PC-9 (cell line): ENCODE measurements at regions not wholly inside any gene's neighbourhood (a gene's known extent, or its start where the extent isn't known, plus 50 kb on each side); places are given as distances from the start of the nearest gene placed in this dataset.

Source experiments
- BruUV-seq: library from RNA; stranded (reverse); fragments of 400-500 nt; replicated peaks from 2 replicates; lab custom pipeline; 2021; lab: Mats Ljungman, UMichigan
- CTCF ChIA-PET: fragments of 300-600 bp; sonication (Branson Sonifier 250); formaldehyde crosslinking; loops from one replicate; lab custom pipeline; 2022; ENCODE audit warnings: antibody characterized with exemption; lab: Charles Lee
- POLR2A ChIA-PET: fragments of 300-600 bp; sonication (Branson Sonifier 250); formaldehyde crosslinking; loops from one replicate; lab custom pipeline; 2022; ENCODE audit warnings: antibody characterized with exemption; ENCODE audit not compliant: unreplicated experiment; lab: Charles Lee
- DNase-seq, 2 experiments: peaks; one replicate each; pipeline versions ENCODE4 v3.0.0 to v3.0.0-alpha.2; 2015 to 2022; ENCODE audit warnings: mixed read lengths in 1 of 2
- H2AFZ ChIP-seq: fragments of 200-600 bp; sonication (generic); 2 replicates; pipeline ENCODE4 v1.8.1; 2017; ENCODE audit warnings: antibody characterized with exemption
- H3F3A ChIP-seq: fragments of 200-600 bp; sonication (generic); 2 replicates; pipeline ENCODE4 v1.8.1; 2017; ENCODE audit warnings: antibody characterized with exemption, mild to moderate bottlenecking, low read depth; ENCODE audit not compliant: insufficient read depth
- H3K27ac ChIP-seq: fragments of 200-600 bp; sonication (generic); 2 replicates; pipeline ENCODE4 v1.6.1; 2016; ENCODE audit warnings: mixed run types
- H3K27me3 ChIP-seq: fragments of 200-600 bp; sonication (generic); 2 replicates; pipeline ENCODE4 v1.6.1; 2016; ENCODE audit warnings: low read depth, mixed run types; ENCODE audit not compliant: insufficient read depth
- H3K36me3 ChIP-seq: fragments of 200-600 bp; sonication (generic); 2 replicates; pipeline ENCODE4 v1.6.1; 2016; ENCODE audit warnings: low read depth, mixed run types
- H3K4me1 ChIP-seq: fragments of 200-600 bp; sonication (generic); replicated peaks from 2 replicates; pipeline ENCODE4 v1.6.1; 2016; ENCODE audit warnings: mixed run types; ENCODE audit not compliant: insufficient read depth
- H3K4me2 ChIP-seq: fragments of 200-600 bp; sonication (generic); 2 replicates; pipeline ENCODE4 v1.6.1; 2017; ENCODE audit warnings: mixed run types
- H3K4me3 ChIP-seq: fragments of 200-600 bp; sonication (generic); 2 replicates; pipeline ENCODE4 v1.6.1; 2016; ENCODE audit warnings: mixed run types
- H3K79me2 ChIP-seq: fragments of 200-600 bp; sonication (generic); 2 replicates; pipeline ENCODE4 v1.6.1; 2017; ENCODE audit warnings: low read depth, mixed run types
- H3K9me2 ChIP-seq: fragments of 200-600 bp; sonication (generic); 2 replicates; pipeline ENCODE4 v1.8.1; 2017; ENCODE audit warnings: mild to moderate bottlenecking; ENCODE audit not compliant: insufficient read depth
- H3K9me3 ChIP-seq: fragments of 200-600 bp; sonication (generic); 2 replicates; pipeline ENCODE4 v1.8.1; 2016; ENCODE audit warnings: low read depth; ENCODE audit not compliant: insufficient read depth
- H4K20me1 ChIP-seq: fragments of 200-600 bp; sonication (generic); 2 replicates; pipeline ENCODE4 v1.8.1; 2017; ENCODE audit not compliant: insufficient read depth
- EZH2 ChIP-seq: fragments of 200-600 bp; sonication (generic); IDR thresholded peaks from 2 replicates; pipeline ENCODE4 v1.8.0; 2017; ENCODE audit warnings: antibody characterized with exemption, low read depth
- intact Hi-C: fragments of 100-400 bp; cut with micrococcal nuclease; formaldehyde crosslinking; loops from one replicate; pipeline ENCODE4 v1.10.0; 2022; ENCODE audit not compliant: unreplicated experiment
- TF ChIP-seq, protein P1 (sequence below): fragments of 200-600 bp; sonication (generic); conservative IDR thresholded peaks from 2 replicates; pipeline ENCODE4 v1.6.1; 2017; ENCODE audit warnings: mixed run types, antibody characterized with exemption, mild to moderate bottlenecking, moderate library complexity

DNA sequence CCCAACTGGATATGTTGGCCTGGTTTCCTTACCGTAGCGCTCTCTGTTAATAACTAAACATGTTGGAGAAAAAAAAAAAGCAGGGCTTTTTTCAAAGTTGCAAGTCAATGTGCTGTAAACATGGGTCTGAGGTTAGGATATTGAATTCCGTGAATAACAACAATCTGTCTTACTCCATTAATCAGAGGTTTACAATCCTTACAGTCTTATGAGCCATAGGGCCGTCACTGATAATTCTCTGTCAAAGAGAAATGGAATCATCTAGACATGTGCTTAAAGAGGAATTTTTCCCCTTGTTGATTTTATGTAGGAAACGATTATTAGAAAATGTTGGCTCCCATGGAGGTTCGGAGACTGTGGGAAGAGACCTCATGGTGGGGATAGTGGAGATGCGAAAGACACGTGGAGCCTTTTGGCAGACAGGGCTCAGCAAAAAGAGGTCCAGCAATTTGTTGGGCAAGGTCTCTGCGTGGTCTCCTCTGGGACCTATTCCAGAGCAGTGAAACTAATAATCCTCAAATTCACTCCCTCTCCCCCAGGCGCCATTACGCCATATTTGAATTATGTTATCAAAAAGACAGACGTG, 83.5 kb upstream of the CLDN14 start:
- Histone ChIP-seq H3K27ac (no peak overlapping the region), H3K36me3 (no peaks in the 10 kb centered on the region), H3K9me3 (no peaks in the 10 kb centered on the region), H3K4me3 (no peak overlapping the region), H3K79me2 (no peaks in the 10 kb centered on the region), H3K4me1 (no peaks in the 10 kb centered on the region), H3K27me3 (no peaks in the 10 kb centered on the region), H3K4me2 (no peak overlapping the region), H3K9me2 (no peaks in the 10 kb centered on the region), H4K20me1 (no peaks in the 10 kb centered on the region), H3F3A (no peaks in the 10 kb centered on the region), H2AFZ (no peak overlapping the region)
- DNase-seq: no peak
- no TSS peak for BruUV-seq
- POLR2A ChIA-PET: no interaction called here
- CTCF ChIA-PET: no interaction called here
- intact Hi-C loops: no loop called here
- TF ChIP-seq, protein P1, sequence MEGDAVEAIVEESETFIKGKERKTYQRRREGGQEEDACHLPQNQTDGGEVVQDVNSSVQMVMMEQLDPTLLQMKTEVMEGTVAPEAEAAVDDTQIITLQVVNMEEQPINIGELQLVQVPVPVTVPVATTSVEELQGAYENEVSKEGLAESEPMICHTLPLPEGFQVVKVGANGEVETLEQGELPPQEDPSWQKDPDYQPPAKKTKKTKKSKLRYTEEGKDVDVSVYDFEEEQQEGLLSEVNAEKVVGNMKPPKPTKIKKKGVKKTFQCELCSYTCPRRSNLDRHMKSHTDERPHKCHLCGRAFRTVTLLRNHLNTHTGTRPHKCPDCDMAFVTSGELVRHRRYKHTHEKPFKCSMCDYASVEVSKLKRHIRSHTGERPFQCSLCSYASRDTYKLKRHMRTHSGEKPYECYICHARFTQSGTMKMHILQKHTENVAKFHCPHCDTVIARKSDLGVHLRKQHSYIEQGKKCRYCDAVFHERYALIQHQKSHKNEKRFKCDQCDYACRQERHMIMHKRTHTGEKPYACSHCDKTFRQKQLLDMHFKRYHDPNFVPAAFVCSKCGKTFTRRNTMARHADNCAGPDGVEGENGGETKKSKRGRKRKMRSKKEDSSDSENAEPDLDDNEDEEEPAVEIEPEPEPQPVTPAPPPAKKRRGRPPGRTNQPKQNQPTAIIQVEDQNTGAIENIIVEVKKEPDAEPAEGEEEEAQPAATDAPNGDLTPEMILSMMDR: no peak
- TF ChIP-seq EZH2: no peak

DNA sequence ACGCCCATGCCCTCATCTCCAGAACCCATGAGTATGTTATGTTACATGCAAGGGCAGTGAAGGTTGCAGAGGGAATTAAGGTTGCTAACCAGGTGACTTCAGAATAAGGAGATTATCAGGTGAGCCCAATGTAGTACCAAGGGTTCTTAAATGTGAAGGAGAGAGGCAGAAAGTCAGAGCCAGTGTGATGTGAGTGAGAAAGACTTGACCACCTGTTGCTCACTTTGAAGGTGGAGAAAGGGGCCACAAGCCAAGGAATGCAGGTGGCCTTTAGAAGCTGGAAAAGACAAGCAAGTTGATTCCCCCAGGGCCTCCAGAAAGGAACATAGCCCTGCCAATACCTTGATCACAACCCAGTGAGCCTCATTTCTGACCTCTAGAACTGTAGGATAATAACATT, 84.7 kb upstream of the CLDN14 start:
- no peak for DNase-seq
- Histone ChIP-seq H3K9me3 (no peaks in the 10 kb centered on the region), H3K4me2 (no peak overlapping the region), H3K79me2 (no peaks in the 10 kb centered on the region), H3K27ac (no peak overlapping the region), H3K4me1 (no peaks in the 10 kb centered on the region), H3K27me3 (no peaks in the 10 kb centered on the region), H3F3A (no peaks in the 10 kb centered on the region), H3K36me3 (no peaks in the 10 kb centered on the region), H2AFZ (no peak overlapping the region), H3K9me2 (no peaks in the 10 kb centered on the region), H4K20me1 (no peaks in the 10 kb centered on the region), H3K4me3 (no peak overlapping the region)
- TF ChIP-seq EZH2: no peak
- TF ChIP-seq, protein P1: no peak
- ChIA-PET CTCF (no interaction called here), POLR2A (no interaction called here)
- BruUV-seq: no TSS peak
- intact Hi-C loops: no loop called here

DNA sequence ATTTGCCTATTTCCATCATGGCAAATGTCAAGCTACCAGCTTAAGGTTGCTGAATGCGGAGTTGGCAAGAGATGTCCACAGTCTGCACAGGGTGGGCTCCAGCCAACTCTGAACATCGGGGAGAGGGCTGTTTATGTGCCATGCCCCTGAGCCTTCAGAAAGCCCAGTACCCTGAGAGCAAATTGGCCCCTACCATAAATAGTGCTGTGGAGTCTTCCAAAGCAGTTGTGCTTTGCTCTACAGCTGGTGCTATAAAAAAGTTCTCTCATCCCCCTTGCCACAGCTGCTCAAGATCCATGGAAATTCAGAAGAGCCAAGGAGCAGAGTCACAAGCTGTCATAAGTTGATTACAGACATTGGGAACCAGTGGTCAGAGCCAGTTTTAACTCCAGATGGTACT, 85.6 kb upstream of the CLDN14 start:
- ChIA-PET POLR2A (no interaction called here), CTCF (interaction anchor here (0.6 kb wide), 1 partner anchor 364 kb away, joined by 6 read pairs; no protein-coding TSS in a partner anchor)
- Histone ChIP-seq H4K20me1 (no peaks in the 10 kb centered on the region), H3K9me2 (no peaks in the 10 kb centered on the region), H2AFZ (no peak overlapping the region), H3K27me3 (no peaks in the 10 kb centered on the region), H3K79me2 (no peaks in the 10 kb centered on the region), H3K9me3 (no peaks in the 10 kb centered on the region), H3K27ac (no peak overlapping the region), H3K4me1 (no peaks in the 10 kb centered on the region), H3F3A (no peaks in the 10 kb centered on the region), H3K4me3 (no peak overlapping the region), H3K4me2 (no peak overlapping the region), H3K36me3 (no peaks in the 10 kb centered on the region)
- intact Hi-C loops: no loop called here
- no TSS peak for BruUV-seq
- no peak for DNase-seq
- TF ChIP-seq EZH2: no peak
- TF ChIP-seq, protein P1: no peak
